HEK293 (cell line): ENCODE measurements at regions not wholly inside any gene's neighbourhood (a gene's known extent, or its start where the extent isn't known, plus 50 kb on each side); places are given as distances from the start of the nearest gene placed in this dataset.

ENCODE experiments used
- CTCF ChIP-seq: fragments of 450-650 bp; formaldehyde crosslinking; IDR thresholded peaks from 2 replicates; pipeline ENCODE4 v1.5.1; 2016; ENCODE audit warnings: missing biosample characterization, missing genetic modification characterization
- PRDM4 ChIP-seq: fragments of 450-650 bp; formaldehyde crosslinking; IDR thresholded peaks from 2 replicates; pipeline ENCODE4 v1.5.1; 2017; ENCODE audit warnings: missing biosample characterization, missing genetic modification characterization
- ZBTB21 ChIP-seq: fragments of 450-650 bp; formaldehyde crosslinking; IDR thresholded peaks from 2 replicates; pipeline ENCODE4 v1.5.1; 2017; ENCODE audit warnings: missing biosample characterization, missing genetic modification characterization
- ZNF423 ChIP-seq: fragments of 450-650 bp; formaldehyde crosslinking; IDR thresholded peaks from 2 replicates; pipeline ENCODE4 v1.5.1; 2016; ENCODE audit warnings: missing biosample characterization, missing genetic modification characterization

GRCh38 chr3:176873261-176873660, 324.0 kb downstream of the TBL1XR1 start:
- TF ChIP-seq ZNF423 (tag by site-specific recombination) = no peak
- TF ChIP-seq CTCF (tag by site-specific recombination) = no peak
- TF ChIP-seq ZBTB21 (tag by site-specific recombination) = no peak
- TF ChIP-seq PRDM4 (tag by site-specific recombination) = no peak
